ENCODE measurements at regions not wholly inside any gene's neighbourhood (a gene's known extent, or its start where the extent isn't known, plus 50 kb on each side); places are given as distances from the start of the nearest gene placed in this dataset.

DNA sequence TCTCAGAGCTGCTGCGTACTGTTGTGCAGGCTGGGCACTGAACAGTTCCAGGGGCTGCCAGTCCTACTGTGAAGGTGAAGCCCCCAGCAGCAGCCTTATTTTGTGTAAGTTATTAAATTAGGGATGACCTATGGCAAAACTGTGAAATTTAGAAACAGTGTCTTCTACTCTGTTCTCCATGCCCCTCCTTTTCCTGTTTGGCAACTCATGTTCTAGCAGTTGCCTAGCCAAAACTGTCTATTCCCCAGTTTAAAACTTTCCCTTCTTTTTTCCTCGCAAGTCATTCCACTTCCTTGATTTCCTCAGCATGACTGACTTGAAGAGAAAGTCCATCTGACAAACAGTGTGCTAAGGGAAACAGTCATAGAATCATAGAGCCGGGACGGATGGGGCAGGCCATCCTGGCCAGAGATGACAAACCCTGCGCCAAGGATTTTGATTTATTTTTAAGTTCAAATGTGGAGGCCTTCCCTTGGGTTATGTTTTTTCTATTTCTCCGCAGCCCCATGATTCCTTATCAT, 78.1 kb upstream of the OLFM4 start (continued):
- TF ChIP-seq RAD21 (conservative IDR thresholded peaks at IDR 0.05 in 1 of 2, IDR thresholded peaks at IDR 0.05 in 1 of 2): no peak
- TF ChIP-seq, protein P1, sequence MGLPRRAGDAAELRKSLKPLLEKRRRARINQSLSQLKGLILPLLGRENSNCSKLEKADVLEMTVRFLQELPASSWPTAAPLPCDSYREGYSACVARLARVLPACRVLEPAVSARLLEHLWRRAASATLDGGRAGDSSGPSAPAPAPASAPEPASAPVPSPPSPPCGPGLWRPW (IDR thresholded peaks at IDR 0.05): no peak

DNA sequence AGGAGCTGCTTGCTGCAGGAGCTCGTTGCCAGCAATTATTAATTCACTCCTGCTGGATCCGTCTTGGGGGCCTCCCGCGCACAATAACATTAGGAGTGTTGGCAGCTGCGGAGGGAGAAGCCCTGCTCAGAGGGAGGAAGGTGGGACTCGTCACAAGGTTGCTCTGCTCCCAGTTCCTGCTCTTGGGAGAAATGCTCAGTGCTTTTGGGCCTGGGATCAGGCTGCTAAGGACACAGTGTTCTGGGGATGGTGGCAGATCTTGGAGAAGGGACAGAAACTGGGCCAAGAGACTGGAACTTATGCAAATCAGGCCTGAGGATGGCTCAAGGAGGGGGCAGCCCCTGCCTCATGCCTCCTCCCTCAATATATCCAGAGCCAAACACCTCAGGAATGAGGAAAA, 78.9 kb upstream of the OLFM4 start:
- Histone ChIP-seq H3K4me2 (no peak overlapping the region), H3K4me3 (no peak overlapping the region), H3K4me1 (no peaks in the 10 kb centered on the region), H3K27ac (no peak overlapping the region), H3K9me3 (no peaks in the 10 kb centered on the region)
- ChIA-PET CTCF (interaction anchor here (0.5 kb wide), 1 partner anchor 14 kb away, joined by 3 read pairs; no protein-coding TSS in a partner anchor), POLR2A (no interaction called here)
- TF ChIP-seq HDAC2 (IDR thresholded peaks at IDR 0.05) (no peak), JUN (IDR thresholded peaks at IDR 0.05) (no peak), CHD2 (IDR thresholded peaks at IDR 0.05; ENCODE audit: low read length, partially characterized antibody) (no peak), HOXB13 (CRISPR knock-in tag; IDR thresholded peaks at IDR 0.05; ENCODE audit: low read depth) (no peak), MAZ (IDR thresholded peaks at IDR 0.05; ENCODE audit: borderline replicate concordance, low read depth, low read length) (no peak), HOXA7 (CRISPR knock-in tag; IDR thresholded peaks at IDR 0.05) (no peak), ESRRA (IDR thresholded peaks at IDR 0.05; ENCODE audit: borderline replicate concordance, low read length) (no peak), SMC3 (IDR thresholded peaks at IDR 0.05) (no peak), HOXB5 (CRISPR knock-in tag; IDR thresholded peaks at IDR 0.05) (no peak), SREBF2 (IDR thresholded peaks at IDR 0.05) (no peak), MAFK (IDR thresholded peaks at IDR 0.05; ENCODE audit: partially characterized antibody) (no peak), POLR2AphosphoS2 (conservative IDR thresholded peaks at IDR 0.05; ENCODE audit: low read length) (no peak)
- TF ChIP-seq, protein P2, sequence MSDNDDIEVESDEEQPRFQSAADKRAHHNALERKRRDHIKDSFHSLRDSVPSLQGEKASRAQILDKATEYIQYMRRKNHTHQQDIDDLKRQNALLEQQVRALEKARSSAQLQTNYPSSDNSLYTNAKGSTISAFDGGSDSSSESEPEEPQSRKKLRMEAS (IDR thresholded peaks at IDR 0.05): no peak
- TF ChIP-seq, protein P3, sequence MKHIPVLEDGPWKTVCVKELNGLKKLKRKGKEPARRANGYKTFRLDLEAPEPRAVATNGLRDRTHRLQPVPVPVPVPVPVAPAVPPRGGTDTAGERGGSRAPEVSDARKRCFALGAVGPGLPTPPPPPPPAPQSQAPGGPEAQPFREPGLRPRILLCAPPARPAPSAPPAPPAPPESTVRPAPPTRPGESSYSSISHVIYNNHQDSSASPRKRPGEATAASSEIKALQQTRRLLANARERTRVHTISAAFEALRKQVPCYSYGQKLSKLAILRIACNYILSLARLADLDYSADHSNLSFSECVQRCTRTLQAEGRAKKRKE (CRISPR knock-in tag; IDR thresholded peaks at IDR 0.05; ENCODE audit: low read depth): no peak
- ATAC-seq (no peak), DNase-seq (ENCODE audit: low read depth in 1 of 2, low spot score in 1 of 2) (no peak), FAIRE-seq (no peak)
- WGBS (ENCODE audit: missing lambda C conversion rate): 25% methylated on average over 4 of the region's 6 CpGs

DNA sequence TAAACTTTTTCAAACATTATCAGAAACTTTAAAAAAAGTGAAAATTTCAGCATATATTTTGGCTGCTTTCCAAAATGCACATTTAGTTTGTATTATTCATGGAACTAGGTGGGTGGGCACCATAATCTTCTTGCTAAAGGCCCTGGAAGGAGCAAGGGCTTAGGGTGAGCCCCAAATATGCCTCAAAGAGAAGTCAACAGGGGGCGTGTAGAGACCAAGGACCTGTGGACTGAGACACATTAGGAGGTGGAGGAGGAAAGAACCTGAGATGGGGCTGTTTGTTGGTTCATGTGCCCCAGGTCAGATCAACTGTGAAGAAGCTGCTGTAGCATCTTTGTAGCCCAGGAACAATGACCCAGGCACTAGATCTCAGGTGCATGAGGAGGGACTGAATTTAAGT, 79.6 kb upstream of the OLFM4 start:
- TF ChIP-seq HEYL (CRISPR knock-in tag; IDR thresholded peaks at IDR 0.05) (no peak), CBX8 (IDR thresholded peaks at IDR 0.05) (no peak)
- no peak overlapping the region for H3K4me3 ChIP-seq
- 5% methylated on average over 1 of the region's 1 CpG for WGBS (ENCODE audit: missing lambda C conversion rate)
- ATAC-seq (no peak), FAIRE-seq (no peak), DNase-seq (ENCODE audit: low read depth in 1 of 2, low spot score in 1 of 2) (no peak)
- ChIA-PET CTCF (interaction anchor here (1.3 kb wide), 1 partner anchor 19 kb away, joined by 6 read pairs; no protein-coding TSS in a partner anchor), POLR2A (no interaction called here)
- H3K4me2 ChIP-seq: no peak overlapping the region
- no peak overlapping the region for H3K27ac ChIP-seq
- H3K9me3 ChIP-seq: no peaks in the 10 kb centered on the region
- no peaks in the 10 kb centered on the region for H3K4me1 ChIP-seq

DNA sequence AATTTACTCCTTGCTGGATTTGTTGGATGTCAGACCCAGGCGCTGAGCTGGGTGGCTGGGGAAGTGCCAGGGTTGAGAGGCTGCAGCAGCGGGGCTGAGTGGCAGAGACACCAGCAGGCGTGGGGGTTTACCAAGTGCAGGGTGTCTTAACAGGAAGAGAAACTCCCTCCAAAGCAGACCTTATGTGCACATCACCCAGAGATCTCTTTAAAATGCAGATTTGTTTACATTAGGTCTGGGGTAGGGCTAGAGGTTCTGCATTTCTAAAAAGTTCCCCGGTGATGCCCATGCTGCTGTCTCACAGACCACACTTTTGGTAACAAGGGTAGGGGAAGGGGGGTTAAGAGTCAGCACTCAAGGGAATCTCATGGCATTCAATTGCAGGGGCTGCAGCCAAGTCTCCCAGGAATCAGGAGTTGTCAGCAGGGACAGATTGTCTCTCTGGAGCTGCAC, 80.7 kb upstream of the OLFM4 start:
- Histone ChIP-seq H3K4me3 (no peak overlapping the region), H3K4me2 (no peak overlapping the region), H3K9me3 (no peaks in the 10 kb centered on the region), H3K27ac (no peak overlapping the region), H3K4me1 (no peaks in the 10 kb centered on the region)
- DNase-seq (ENCODE audit: low read depth in 1 of 2, low spot score in 1 of 2): no peak
- ChIA-PET CTCF (interaction anchor here (1.3 kb wide), 1 partner anchor 20 kb away, joined by 6 read pairs; no protein-coding TSS in a partner anchor), POLR2A (no interaction called here)
- no peak for ATAC-seq
- WGBS (ENCODE audit: missing lambda C conversion rate): 7% methylated on average over 4 of the region's 4 CpGs
- FAIRE-seq: no peak
- TF ChIP-seq, protein P1 (IDR thresholded peaks at IDR 0.05): no peak
- no peak for TF ChIP-seq EHMT2 (IDR thresholded peaks at IDR 0.05; ENCODE audit: low read depth)
- TF ChIP-seq HOXB13 (CRISPR knock-in tag; IDR thresholded peaks at IDR 0.05; ENCODE audit: low read depth): no peak
- TF ChIP-seq, protein P2 (IDR thresholded peaks at IDR 0.05): no peak
- TF ChIP-seq TP53 (CRISPR knock-in tag; IDR thresholded peaks at IDR 0.05): no peak
- no peak for TF ChIP-seq ESRRA (IDR thresholded peaks at IDR 0.05; ENCODE audit: borderline replicate concordance, low read length)
- no peak for TF ChIP-seq HDAC2 (IDR thresholded peaks at IDR 0.05)
- no peak for TF ChIP-seq ZFP36 (IDR thresholded peaks at IDR 0.05; ENCODE audit: borderline replicate concordance, partially characterized antibody)
- TF ChIP-seq, protein P3 (CRISPR knock-in tag; IDR thresholded peaks at IDR 0.05; ENCODE audit: low read depth): no peak
- no peak for TF ChIP-seq HEYL (CRISPR knock-in tag; IDR thresholded peaks at IDR 0.05)
- TF ChIP-seq, protein P4, sequence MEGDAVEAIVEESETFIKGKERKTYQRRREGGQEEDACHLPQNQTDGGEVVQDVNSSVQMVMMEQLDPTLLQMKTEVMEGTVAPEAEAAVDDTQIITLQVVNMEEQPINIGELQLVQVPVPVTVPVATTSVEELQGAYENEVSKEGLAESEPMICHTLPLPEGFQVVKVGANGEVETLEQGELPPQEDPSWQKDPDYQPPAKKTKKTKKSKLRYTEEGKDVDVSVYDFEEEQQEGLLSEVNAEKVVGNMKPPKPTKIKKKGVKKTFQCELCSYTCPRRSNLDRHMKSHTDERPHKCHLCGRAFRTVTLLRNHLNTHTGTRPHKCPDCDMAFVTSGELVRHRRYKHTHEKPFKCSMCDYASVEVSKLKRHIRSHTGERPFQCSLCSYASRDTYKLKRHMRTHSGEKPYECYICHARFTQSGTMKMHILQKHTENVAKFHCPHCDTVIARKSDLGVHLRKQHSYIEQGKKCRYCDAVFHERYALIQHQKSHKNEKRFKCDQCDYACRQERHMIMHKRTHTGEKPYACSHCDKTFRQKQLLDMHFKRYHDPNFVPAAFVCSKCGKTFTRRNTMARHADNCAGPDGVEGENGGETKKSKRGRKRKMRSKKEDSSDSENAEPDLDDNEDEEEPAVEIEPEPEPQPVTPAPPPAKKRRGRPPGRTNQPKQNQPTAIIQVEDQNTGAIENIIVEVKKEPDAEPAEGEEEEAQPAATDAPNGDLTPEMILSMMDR (IDR thresholded peaks at IDR 0.05): no peak
- TF ChIP-seq RCOR1 (IDR thresholded peaks at IDR 0.05; ENCODE audit: low read depth, low read length): no peak
- no peak for TF ChIP-seq SMC3 (IDR thresholded peaks at IDR 0.05)
- TF ChIP-seq, protein P5, sequence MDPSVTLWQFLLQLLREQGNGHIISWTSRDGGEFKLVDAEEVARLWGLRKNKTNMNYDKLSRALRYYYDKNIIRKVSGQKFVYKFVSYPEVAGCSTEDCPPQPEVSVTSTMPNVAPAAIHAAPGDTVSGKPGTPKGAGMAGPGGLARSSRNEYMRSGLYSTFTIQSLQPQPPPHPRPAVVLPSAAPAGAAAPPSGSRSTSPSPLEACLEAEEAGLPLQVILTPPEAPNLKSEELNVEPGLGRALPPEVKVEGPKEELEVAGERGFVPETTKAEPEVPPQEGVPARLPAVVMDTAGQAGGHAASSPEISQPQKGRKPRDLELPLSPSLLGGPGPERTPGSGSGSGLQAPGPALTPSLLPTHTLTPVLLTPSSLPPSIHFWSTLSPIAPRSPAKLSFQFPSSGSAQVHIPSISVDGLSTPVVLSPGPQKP (IDR thresholded peaks at IDR 0.05; ENCODE audit: low read depth, low read length): no peak
- no peak for TF ChIP-seq RFX5 (IDR thresholded peaks at IDR 0.05)

Data from A549 (cell line).